K562 (cell line): ENCODE measurements at regions not wholly inside any gene's neighbourhood (a gene's known extent, or its start where the extent isn't known, plus 50 kb on each side); places are given as distances from the start of the nearest gene placed in this dataset.

Experiments used
- ATAC-seq: fragments of 200-7000 bp; cut with Tn5 transposase; 3 replicates; pipeline ENCODE4 v1.9.1; 2020; ENCODE audit warnings: moderate library complexity
- BruUV-seq: library from RNA; stranded (reverse); fragments of 400-500 nt; replicated peaks from 2 replicates; lab custom pipeline; 2021; lab: Mats Ljungman, UMichigan
- CTCF ChIA-PET: fragments of 300-600 bp; formaldehyde crosslinking; extraction: SDS; loops from one replicate; lab custom pipeline; 2021; ENCODE audit warnings: low intra/inter-chr PET ratio; lab: Yijun Ruan, JAX
- POLR2A ChIA-PET: fragments of 300-600, 350-650 bp; sonication (Branson Sonifier 250); formaldehyde crosslinking; extraction: SDS; loops from one replicate; lab custom pipeline; 2021; ENCODE audit warnings: antibody characterized with exemption, inconsistent platforms; lab: Yijun Ruan, JAX
- DNase-seq, 4 experiments: peaks; one replicate each; pipeline versions ENCODE4 v3.0.0 to v3.0.0-alpha.2; 2011 to 2018; ENCODE audit warnings: low spot score in 3 of 4, mixed read lengths in 3 of 4; ENCODE audit errors: extremely low read depth in 1 of 4
- FAIRE-seq: peaks from 2 replicates; lab custom pipeline; 2011; peaks lifted over from hg19 to GRCh38; lab: Jason Lieb, UNC
- H2AFZ ChIP-seq: 2 replicates; pipeline ENCODE4 v1.6.0; 2011; ENCODE audit warnings: low read depth, low read length, control low read depth, inconsistent platforms
- H3K27ac ChIP-seq: fragments of 200-600 bp; 3 replicates; pipeline ENCODE4 v1.8.0; 2011; ENCODE audit warnings: low read depth, mild to moderate bottlenecking, control low read depth, inconsistent platforms, low read length, moderate library complexity, mixed read lengths; ENCODE audit errors: extremely low read depth
- H3K27me3 ChIP-seq, 2 experiments: fragments of 300-600 bp in 1 of 2; 2 replicates in 1 of 2; 3 replicates in 1 of 2; pipeline versions ENCODE4 v1.6.0 to v1.8.0; 2011; ENCODE audit warnings: inconsistent platforms in 2 of 2, low read length in 2 of 2, mild to moderate bottlenecking in 1 of 2, mixed read lengths in 1 of 2, moderate library complexity in 1 of 2; ENCODE audit not compliant: control insufficient read depth in 2 of 2, insufficient read depth in 2 of 2
- H3K36me3 ChIP-seq: fragments of 300-600 bp; 3 replicates; pipeline ENCODE4 v1.8.0; 2011; ENCODE audit warnings: mild to moderate bottlenecking, low read length, inconsistent platforms; ENCODE audit not compliant: control insufficient read depth, insufficient read depth
- H3K4me1 ChIP-seq, 2 experiments: fragments of 200-600 bp in 1 of 2; replicated peaks in 1 of 2; 2 replicates in 1 of 2; 3 replicates in 1 of 2; pipeline versions ENCODE4 v1.5.1 to v1.8.0; 2011; ENCODE audit warnings: inconsistent platforms in 2 of 2, low read length in 2 of 2, mild to moderate bottlenecking in 1 of 2, mixed read lengths in 1 of 2, moderate library complexity in 1 of 2; ENCODE audit not compliant: control insufficient read depth in 2 of 2, insufficient read depth in 2 of 2
- H3K4me2 ChIP-seq: 2 replicates; pipeline ENCODE4 v1.6.1; 2011; ENCODE audit warnings: low read length, control low read depth, inconsistent platforms, mixed read lengths; ENCODE audit not compliant: insufficient read depth
- H3K4me3 ChIP-seq: fragments of 200-600 bp; sonication (generic), shearing (Covaris generic); 2 replicates; pipeline ENCODE4 v1.5.1; 2016; ENCODE audit warnings: control low read depth, inconsistent platforms
- H3K79me2 ChIP-seq: fragments of 200-600 bp; 3 replicates; pipeline ENCODE4 v1.8.0; 2011; ENCODE audit warnings: low read length, inconsistent platforms; ENCODE audit not compliant: control insufficient read depth, insufficient read depth
- H3K9ac ChIP-seq, 2 experiments: 2 replicates each; pipeline versions ENCODE4 v1.6.0 to v1.6.1; 2011; ENCODE audit warnings: low read depth in 2 of 2, low read length in 2 of 2, control low read depth in 1 of 2, inconsistent platforms in 1 of 2, mild to moderate bottlenecking in 1 of 2, mixed read lengths in 1 of 2; ENCODE audit not compliant: insufficient read depth in 1 of 2
- H3K9me1 ChIP-seq: one replicate; pipeline ENCODE4 v1.6.0; 2011; ENCODE audit warnings: inconsistent platforms, mild to moderate bottlenecking, low read length, moderate library complexity; ENCODE audit not compliant: control insufficient read depth, insufficient read depth
- H3K9me3 ChIP-seq: replicated peaks from 2 replicates; pipeline ENCODE4 v1.5.1; 2011; ENCODE audit warnings: low read depth, low read length, inconsistent platforms; ENCODE audit not compliant: control insufficient read depth, insufficient read depth
- H4K20me1 ChIP-seq: replicated peaks from 2 replicates; pipeline ENCODE4 v1.6.1; 2011; ENCODE audit warnings: low read length, inconsistent platforms, mixed read lengths; ENCODE audit not compliant: control insufficient read depth, insufficient read depth
- CHD4 ChIP-seq: fragments of 200-600 bp; sonication (generic); IDR thresholded peaks from 3 replicates; pipeline ENCODE4 v1.6.1; 2012; ENCODE audit warnings: low read depth, mild to moderate bottlenecking, mixed read lengths, low read length, inconsistent platforms; ENCODE audit not compliant: insufficient read depth, insufficient replicate concordance, poor library complexity, severe bottlenecking
- FIP1L1 ChIP-seq: fragments of 200-400 bp; formaldehyde crosslinking; IDR thresholded peaks from 2 replicates; pipeline ENCODE4 v1.6.1; 2018; ENCODE audit warnings: mild to moderate bottlenecking, low read depth, low read length; ENCODE audit not compliant: poor library complexity, severe bottlenecking
- HCFC1 ChIP-seq: IDR thresholded peaks from 2 replicates; pipeline ENCODE4 v1.6.1; 2012; ENCODE audit warnings: low read depth, low read length, improper control_type of control experiment
- MXI1 ChIP-seq: IDR thresholded peaks from 2 replicates; pipeline ENCODE4 v1.6.1; 2011; ENCODE audit warnings: low read depth, mild to moderate bottlenecking, improper control_type of control experiment, low read length
- PHF20 ChIP-seq: fragments of 450-650 bp; IDR thresholded peaks from 2 replicates; pipeline ENCODE4 v1.6.1; 2018; ENCODE audit not compliant: partially characterized antibody
- PPARD ChIP-seq: fragments of 250-450 bp; sonication (Bioruptor Pico); IDR thresholded peaks from 2 replicates; pipeline ENCODE4 v1.8.0; 2022; ENCODE audit warnings: inconsistent platforms, mild to moderate bottlenecking, moderate library complexity
- RBBP5 ChIP-seq: fragments of 200-600 bp; sonication (generic); IDR thresholded peaks from 2 replicates; pipeline ENCODE4 v1.6.1; 2012; ENCODE audit warnings: borderline replicate concordance, mild to moderate bottlenecking, low read length, control low read depth, inconsistent platforms; ENCODE audit not compliant: insufficient read depth, poor library complexity, severe bottlenecking
- RBM25 ChIP-seq: fragments of 200-400 bp; formaldehyde crosslinking; IDR thresholded peaks from 2 replicates; pipeline ENCODE4 v1.6.1; 2018; ENCODE audit warnings: low read length, low read depth, moderate library complexity; ENCODE audit not compliant: severe bottlenecking
- SIN3B ChIP-seq: fragments of 450-650 bp; IDR thresholded peaks from 2 replicates; pipeline ENCODE4 v1.6.1; 2017; ENCODE audit warnings: low read depth, mild to moderate bottlenecking, moderate library complexity
- ZNF197 ChIP-seq: fragments of 200-800 bp; sonication (Bioruptor generic); IDR thresholded peaks from 2 replicates; pipeline ENCODE4 v1.6.1; 2016; ENCODE audit warnings: low read depth, missing genetic modification characterization, missing compliant biosample characterization
- WGBS: fragments of 100-300 bp; shearing (Covaris generic); methylation state at CpG from one replicate; pipeline ENCODE4 v1.1.6; 2016; ENCODE audit warnings: low coverage, mixed read lengths; ENCODE audit not compliant: insufficient coverage; ENCODE audit errors: missing lambda C conversion rate; 5-methylcytosine and 5-hydroxymethylcytosine counted together
- in situ Hi-C: fragments of 300-500 bp; cut with MboI; formaldehyde crosslinking; loops from 4 replicates; pipeline ENCODE4 v1.15.0; 2018; ENCODE audit warnings: inconsistent platforms, mixed read lengths
- intact Hi-C: fragments of 100-400 bp; cut with micrococcal nuclease; formaldehyde crosslinking; loops from 2 replicates; pipeline ENCODE4 v1.14.2; 2022
- TF ChIP-seq, protein P1 (sequence below): fragments of 450-650 bp; IDR thresholded peaks from 2 replicates; pipeline ENCODE4 v1.6.1; 2018; ENCODE audit not compliant: partially characterized antibody

GRCh38 chr3:194998417-194998816, 272.5 kb downstream of the XXYLT1 start:
- H3K9me3 ChIP-seq = no peaks in the 10 kb centered on the region
- no peak overlapping the region for H3K4me3 ChIP-seq
- peaks cover 3 to 14% of the 10 kb centered on the region in 2 experiments; a peak in 4 of 5 replicates for H3K4me1 ChIP-seq
- POLR2A ChIA-PET = no interaction called here
- H3K27me3 ChIP-seq = peaks cover 25 to 61% of the 10 kb centered on the region in 2 experiments
- no peaks in the 10 kb centered on the region for H3K9me1 ChIP-seq
- H4K20me1 ChIP-seq = no peaks in the 10 kb centered on the region; the same call in 1 of the 2 replicates
- CTCF ChIA-PET = no interaction called here
- H3K9ac ChIP-seq = no peak overlapping the region
- no peak overlapping the region for H2AFZ ChIP-seq
- ATAC-seq (no peak), FAIRE-seq (no peak), DNase-seq (no peak)
- H3K36me3 ChIP-seq = no peaks in the 10 kb centered on the region
- in situ Hi-C loops = no loop called here
- H3K27ac ChIP-seq = no peak overlapping the region
- no TSS peak for BruUV-seq
- no peaks in the 10 kb centered on the region for H3K79me2 ChIP-seq
- no peak for TF ChIP-seq SIN3B
- TF ChIP-seq PPARD = no peak
- no peak for TF ChIP-seq CHD4
- no peak for TF ChIP-seq HCFC1
- TF ChIP-seq MXI1 = no peak
- TF ChIP-seq FIP1L1 = no peak
- TF ChIP-seq PHF20 = no peak
- TF ChIP-seq, protein P1, sequence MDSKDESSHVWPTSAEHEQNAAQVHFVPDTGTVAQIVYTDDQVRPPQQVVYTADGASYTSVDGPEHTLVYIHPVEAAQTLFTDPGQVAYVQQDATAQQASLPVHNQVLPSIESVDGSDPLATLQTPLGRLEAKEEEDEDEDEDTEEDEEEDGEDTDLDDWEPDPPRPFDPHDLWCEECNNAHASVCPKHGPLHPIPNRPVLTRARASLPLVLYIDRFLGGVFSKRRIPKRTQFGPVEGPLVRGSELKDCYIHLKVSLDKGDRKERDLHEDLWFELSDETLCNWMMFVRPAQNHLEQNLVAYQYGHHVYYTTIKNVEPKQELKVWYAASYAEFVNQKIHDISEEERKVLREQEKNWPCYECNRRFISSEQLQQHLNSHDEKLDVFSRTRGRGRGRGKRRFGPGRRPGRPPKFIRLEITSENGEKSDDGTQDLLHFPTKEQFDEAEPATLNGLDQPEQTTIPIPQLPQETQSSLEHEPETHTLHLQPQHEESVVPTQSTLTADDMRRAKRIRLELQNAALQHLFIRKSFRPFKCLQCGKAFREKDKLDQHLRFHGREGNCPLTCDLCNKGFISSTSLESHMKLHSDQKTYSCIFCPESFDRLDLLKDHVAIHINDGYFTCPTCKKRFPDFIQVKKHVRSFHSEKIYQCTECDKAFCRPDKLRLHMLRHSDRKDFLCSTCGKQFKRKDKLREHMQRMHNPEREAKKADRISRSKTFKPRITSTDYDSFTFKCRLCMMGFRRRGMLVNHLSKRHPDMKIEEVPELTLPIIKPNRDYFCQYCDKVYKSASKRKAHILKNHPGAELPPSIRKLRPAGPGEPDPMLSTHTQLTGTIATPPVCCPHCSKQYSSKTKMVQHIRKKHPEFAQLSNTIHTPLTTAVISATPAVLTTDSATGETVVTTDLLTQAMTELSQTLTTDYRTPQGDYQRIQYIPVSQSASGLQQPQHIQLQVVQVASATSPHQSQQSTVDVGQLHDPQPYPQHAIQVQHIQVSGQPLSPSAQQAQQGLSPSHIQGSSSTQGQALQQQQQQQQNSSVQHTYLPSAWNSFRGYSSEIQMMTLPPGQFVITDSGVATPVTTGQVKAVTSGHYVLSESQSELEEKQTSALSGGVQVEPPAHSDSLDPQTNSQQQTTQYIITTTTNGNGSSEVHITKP = no peak
- no peak for TF ChIP-seq ZNF197 (CRISPR knock-in tag)
- no peak for TF ChIP-seq RBBP5
- TF ChIP-seq RBM25 = no peak
- H3K4me2 ChIP-seq = no peak overlapping the region
- 2% methylated on average over 6 of the region's 6 CpGs for WGBS
- intact Hi-C loops = no loop called here
